HEK293 (cell line): ENCODE measurements at regions not wholly inside any gene's neighbourhood (a gene's known extent, or its start where the extent isn't known, plus 50 kb on each side); places are given as distances from the start of the nearest gene placed in this dataset.

ENCODE experiments used
- CTCF ChIA-PET: fragments of 350-600 bp; formaldehyde crosslinking; extraction: SDS; loops from one replicate; lab custom pipeline; 2021; ENCODE audit warnings: antibody characterized with exemption; lab: Yijun Ruan, JAX
- POLR2A ChIA-PET: fragments of 300-600 bp; formaldehyde crosslinking; extraction: SDS; loops from one replicate; lab custom pipeline; 2020; ENCODE audit warnings: antibody characterized with exemption, inconsistent platforms; lab: Yijun Ruan, JAX
- H3K27ac ChIP-seq: fragments of 200-500 bp; sonication (Bioruptor generic); 2 replicates; pipeline ENCODE4 v1.5.1; 2014; ENCODE audit warnings: low read depth, low read length, control low read depth, inconsistent platforms; ENCODE audit errors: extremely low read depth
- H3K36me3 ChIP-seq, 2 experiments: fragments of 200-500 bp in 1 of 2; sonication (Bioruptor generic) in 1 of 2; 1 replicate in 1 of 2; 2 replicates in 1 of 2; pipeline ENCODE4 v1.5.1; 2014 to 2017; ENCODE audit warnings: inconsistent platforms in 2 of 2, low read length in 2 of 2; ENCODE audit not compliant: control insufficient read depth in 2 of 2, insufficient read depth in 1 of 2
- H3K4me1 ChIP-seq: fragments of 200-500 bp; sonication (Bioruptor generic); 2 replicates; pipeline ENCODE4 v1.5.1; 2014; ENCODE audit warnings: mild to moderate bottlenecking, low read length, inconsistent platforms; ENCODE audit not compliant: control insufficient read depth, insufficient read depth
- H3K4me3 ChIP-seq: 2 replicates; pipeline ENCODE4 v1.5.1; 2011; ENCODE audit warnings: low read depth, mild to moderate bottlenecking, control low read depth, low read length, moderate library complexity
- H3K9me3 ChIP-seq: fragments of 200-500 bp; sonication (Bioruptor generic); 2 replicates; pipeline ENCODE4 v1.5.1; 2014; ENCODE audit warnings: low read depth, low read length, inconsistent platforms; ENCODE audit not compliant: control insufficient read depth, insufficient read depth
- OVOL3 ChIP-seq: fragments of 450-650 bp; formaldehyde crosslinking; IDR thresholded peaks from 2 replicates; pipeline ENCODE4 v1.5.1; 2016; ENCODE audit warnings: missing biosample characterization, missing genetic modification characterization
- PRDM1 ChIP-seq: fragments of 450-650 bp; formaldehyde crosslinking; IDR thresholded peaks from 2 replicates; pipeline ENCODE4; 2016; ENCODE audit warnings: missing biosample characterization, missing genetic modification characterization
- SETDB1 ChIP-seq: IDR thresholded peaks from one replicate; pipeline ENCODE4 v1.6.1; 2017; ENCODE audit warnings: mild to moderate bottlenecking, low read length, moderate library complexity, mixed read lengths; ENCODE audit not compliant: insufficient read length
- TCF7L2 ChIP-seq: IDR thresholded peaks from 2 replicates; pipeline ENCODE4 v1.6.1; 2011; ENCODE audit warnings: low read depth, mild to moderate bottlenecking, inconsistent platforms, low read length, moderate library complexity, borderline replicate concordance
- TRIM28 ChIP-seq: IDR thresholded peaks from 2 replicates; pipeline ENCODE4 v1.6.1; 2011; ENCODE audit warnings: low read length, control low read depth, borderline replicate concordance
- ZFP41 ChIP-seq: fragments of 450-650 bp; formaldehyde crosslinking; IDR thresholded peaks from 2 replicates; pipeline ENCODE4 v1.5.1; 2016; ENCODE audit warnings: missing biosample characterization, missing genetic modification characterization, borderline replicate concordance
- ZNF114 ChIP-seq: fragments of 450-650 bp; formaldehyde crosslinking; IDR thresholded peaks from 2 replicates; pipeline ENCODE4 v1.5.0; 2017; ENCODE audit warnings: missing biosample characterization, missing genetic modification characterization
- ZNF248 ChIP-seq: fragments of 450-650 bp; formaldehyde crosslinking; IDR thresholded peaks from 2 replicates; pipeline ENCODE4 v1.5.1; 2017; ENCODE audit warnings: missing biosample characterization, missing genetic modification characterization
- ZNF274 ChIP-seq, 2 experiments: fragments of 200-500 bp in 1 of 2; fragments of 450-650 bp in 1 of 2; sonication (Bioruptor generic) in 1 of 2; formaldehyde crosslinking in 1 of 2; IDR thresholded peaks; 2 replicates each; pipeline versions ENCODE4 v1.5.1 to v1.6.1; 2014 to 2016; ENCODE audit warnings: borderline replicate concordance in 1 of 2, inconsistent platforms in 1 of 2, low read length in 1 of 2, missing biosample characterization in 1 of 2, missing genetic modification characterization in 1 of 2
- ZNF362 ChIP-seq: fragments of 450-650 bp; formaldehyde crosslinking; IDR thresholded peaks from 2 replicates; pipeline ENCODE4 v1.5.1; 2016; ENCODE audit warnings: missing biosample characterization, missing genetic modification characterization
- ZNF394 ChIP-seq: fragments of 450-650 bp; formaldehyde crosslinking; IDR thresholded peaks from 2 replicates; pipeline ENCODE4 v1.5.1; 2016; ENCODE audit warnings: missing biosample characterization, missing genetic modification characterization, mild to moderate bottlenecking, moderate library complexity, borderline replicate concordance
- ZNF473 ChIP-seq: fragments of 450-650 bp; formaldehyde crosslinking; IDR thresholded peaks from 2 replicates; pipeline ENCODE4 v1.5.1; 2017; ENCODE audit warnings: missing biosample characterization, missing genetic modification characterization
- ZNF626 ChIP-seq: fragments of 450-650 bp; sonication (Bioruptor Pico); formaldehyde crosslinking; IDR thresholded peaks from 2 replicates; pipeline ENCODE4 v1.5.1; 2018; ENCODE audit warnings: missing biosample characterization, missing genetic modification characterization, inconsistent platforms
- ZNF654 ChIP-seq: fragments of 450-650 bp; formaldehyde crosslinking; IDR thresholded peaks from 2 replicates; pipeline ENCODE4 v1.5.1; 2016; ENCODE audit warnings: low read depth, missing biosample characterization, missing genetic modification characterization
- ZNF660 ChIP-seq: fragments of 450-650 bp; IDR thresholded peaks from 2 replicates; pipeline ENCODE4 v1.5.1; 2018; ENCODE audit warnings: missing biosample characterization, mild to moderate bottlenecking, missing genetic modification characterization
- TF ChIP-seq, protein P1 (sequence below): sonication (generic); formaldehyde crosslinking; IDR thresholded peaks from 2 replicates; pipeline ENCODE4 v1.8.1; 2022; ENCODE audit warnings: mild to moderate bottlenecking, moderate library complexity, missing genetic modification reagents
- TF ChIP-seq, protein P2 (sequence below): fragments of 450-650 bp; formaldehyde crosslinking; IDR thresholded peaks from 2 replicates; pipeline ENCODE4 v1.5.0; 2017; ENCODE audit warnings: missing biosample characterization, missing genetic modification characterization, borderline replicate concordance

DNA sequence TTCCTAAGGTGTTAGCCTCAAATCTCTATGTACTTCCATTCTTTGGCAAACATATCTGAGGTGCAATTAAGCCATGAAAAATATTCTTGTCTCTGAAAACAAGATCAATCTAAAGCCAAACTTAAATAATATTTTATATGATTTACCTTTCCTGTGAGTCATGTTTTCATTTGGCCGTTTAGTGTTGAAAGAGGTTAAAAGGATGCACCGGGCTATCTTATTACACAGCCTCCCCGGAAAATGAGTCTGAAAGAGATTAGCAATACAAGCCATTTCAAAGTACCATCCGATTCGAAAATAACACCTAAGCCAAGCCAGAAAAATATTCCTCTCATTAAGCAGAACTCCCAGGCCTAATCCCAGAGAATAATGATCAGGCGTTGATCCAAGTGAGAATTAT lies 161.5 kb upstream of the EPHA5 start:
- POLR2A ChIA-PET = no interaction called here
- Histone ChIP-seq H3K36me3 (no peaks in the 10 kb centered on the region), H3K9me3 (no peaks in the 10 kb centered on the region), H3K4me1 (no peaks in the 10 kb centered on the region), H3K27ac (no peak overlapping the region), H3K4me3 (no peak overlapping the region)
- CTCF ChIA-PET = no interaction called here
- TF ChIP-seq ZNF114 (tag by site-specific recombination) (no peak), OVOL3 (tag by site-specific recombination) (no peak), ZNF654 (no peak), TCF7L2 (no peak)

DNA sequence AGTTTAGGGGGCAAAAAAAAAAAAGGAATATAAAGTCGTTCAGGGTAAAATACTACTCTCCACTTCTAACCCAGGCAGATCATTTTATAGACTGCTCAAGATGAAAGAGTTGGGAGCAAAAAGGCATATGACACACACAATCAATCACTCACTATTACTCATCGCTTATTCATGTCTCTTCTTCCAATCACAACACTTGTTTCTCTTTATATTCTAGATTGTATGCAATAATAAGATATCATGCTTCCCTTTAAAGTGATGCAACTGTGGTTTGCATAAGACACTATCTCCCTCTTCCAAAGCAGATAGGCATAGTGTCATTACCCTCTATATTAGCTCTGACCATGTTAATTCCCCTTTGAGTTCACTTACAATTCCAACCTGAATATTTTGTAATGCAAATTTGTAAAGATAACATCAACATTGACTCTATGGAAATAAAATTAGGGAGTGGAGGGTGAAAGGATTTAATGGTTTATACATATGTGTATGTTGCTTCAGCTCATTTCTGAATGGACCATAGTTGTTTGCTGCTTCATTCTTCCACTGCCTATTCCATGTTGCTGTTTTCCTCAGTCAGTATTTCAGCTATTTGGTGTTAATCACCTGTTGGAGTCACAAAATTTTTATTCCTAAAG lies 154.9 kb upstream of the EPHA5 start:
- TF ChIP-seq ZNF660 (tag by site-specific recombination) (no peak), ZNF274 (IDR thresholded peaks at IDR 0.05; ENCODE audit: low read length) (no peak), ZNF274 (tag by site-specific recombination; IDR thresholded peaks at IDR 0.05; ENCODE audit: borderline replicate concordance) (no peak), ZNF473 (tag by site-specific recombination) (no peak)
- ChIA-PET POLR2A (no interaction called here), CTCF (no interaction called here)
- H3K27ac ChIP-seq = no peak overlapping the region
- no peaks in the 10 kb centered on the region for H3K9me3 ChIP-seq
- no peaks in the 10 kb centered on the region for H3K4me1 ChIP-seq
- H3K4me3 ChIP-seq = no peak overlapping the region
- H3K36me3 ChIP-seq = no peaks in the 10 kb centered on the region

DNA sequence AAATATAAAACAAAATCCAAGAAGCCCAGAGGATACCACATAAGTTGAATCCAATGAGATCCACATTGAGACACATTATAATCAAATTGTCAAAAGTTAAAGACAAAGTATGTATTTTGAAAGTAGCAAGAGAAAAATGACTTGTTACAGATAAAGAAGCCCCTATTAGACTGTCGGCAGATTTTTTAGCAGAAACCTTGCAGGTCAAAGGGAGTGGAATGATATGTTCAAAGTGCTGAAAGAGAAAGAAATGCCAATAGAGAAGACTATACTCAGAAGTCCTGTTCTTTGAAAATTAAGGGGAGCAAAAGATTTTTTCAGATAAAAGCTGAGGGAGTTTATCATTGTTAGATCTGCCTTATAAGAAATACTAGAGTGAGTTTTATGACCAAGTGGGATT lies 148.9 kb upstream of the EPHA5 start:
- TF ChIP-seq TRIM28 (peak; percentile 86), ZNF248 (tag by site-specific recombination) (no peak), SETDB1 (peak; percentile 78)
- TF ChIP-seq, all 188 proteins: peak for 2
- POLR2A ChIA-PET = no interaction called here

GRCh38 chr4:65805936-65806335 lies 135.6 kb upstream of the EPHA5 start:
- no peak overlapping the region for H3K27ac ChIP-seq
- POLR2A ChIA-PET = no interaction called here
- H3K36me3 ChIP-seq = no peaks in the 10 kb centered on the region
- CTCF ChIA-PET = no interaction called here
- H3K9me3 ChIP-seq = no peaks in the 10 kb centered on the region
- H3K4me3 ChIP-seq = no peak overlapping the region
- TF ChIP-seq, protein P1, sequence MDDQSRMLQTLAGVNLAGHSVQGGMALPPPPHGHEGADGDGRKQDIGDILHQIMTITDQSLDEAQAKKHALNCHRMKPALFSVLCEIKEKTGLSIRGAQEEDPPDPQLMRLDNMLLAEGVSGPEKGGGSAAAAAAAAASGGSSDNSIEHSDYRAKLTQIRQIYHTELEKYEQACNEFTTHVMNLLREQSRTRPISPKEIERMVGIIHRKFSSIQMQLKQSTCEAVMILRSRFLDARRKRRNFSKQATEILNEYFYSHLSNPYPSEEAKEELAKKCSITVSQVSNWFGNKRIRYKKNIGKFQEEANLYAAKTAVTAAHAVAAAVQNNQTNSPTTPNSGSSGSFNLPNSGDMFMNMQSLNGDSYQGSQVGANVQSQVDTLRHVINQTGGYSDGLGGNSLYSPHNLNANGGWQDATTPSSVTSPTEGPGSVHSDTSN (CRISPR knock-in tag) = no peak
- TF ChIP-seq ZNF394 (tag by site-specific recombination) (no peak), ZNF473 (tag by site-specific recombination) (no peak), PRDM1 (tag by site-specific recombination) (no peak), ZNF626 (tag by site-specific recombination) (no peak)
- H3K4me1 ChIP-seq = no peaks in the 10 kb centered on the region

More for the DNA sequence above, 148.9 kb upstream of the EPHA5 start:
- H3K27ac ChIP-seq = no peak overlapping the region
- no peak overlapping the region for H3K4me3 ChIP-seq
- H3K4me1 ChIP-seq = no peaks in the 10 kb centered on the region
- CTCF ChIA-PET = no interaction called here
- H3K9me3 ChIP-seq = no peaks in the 10 kb centered on the region
- no peaks in the 10 kb centered on the region for H3K36me3 ChIP-seq

GRCh38 chr4:65799513-65799912 lies 129.2 kb upstream of the EPHA5 start:
- CTCF ChIA-PET = no interaction called here
- no peaks in the 10 kb centered on the region for H3K9me3 ChIP-seq
- POLR2A ChIA-PET = no interaction called here
- TF ChIP-seq ZNF362 (tag by site-specific recombination) (no peak), ZFP41 (tag by site-specific recombination) (no peak)
- TF ChIP-seq, protein P2, sequence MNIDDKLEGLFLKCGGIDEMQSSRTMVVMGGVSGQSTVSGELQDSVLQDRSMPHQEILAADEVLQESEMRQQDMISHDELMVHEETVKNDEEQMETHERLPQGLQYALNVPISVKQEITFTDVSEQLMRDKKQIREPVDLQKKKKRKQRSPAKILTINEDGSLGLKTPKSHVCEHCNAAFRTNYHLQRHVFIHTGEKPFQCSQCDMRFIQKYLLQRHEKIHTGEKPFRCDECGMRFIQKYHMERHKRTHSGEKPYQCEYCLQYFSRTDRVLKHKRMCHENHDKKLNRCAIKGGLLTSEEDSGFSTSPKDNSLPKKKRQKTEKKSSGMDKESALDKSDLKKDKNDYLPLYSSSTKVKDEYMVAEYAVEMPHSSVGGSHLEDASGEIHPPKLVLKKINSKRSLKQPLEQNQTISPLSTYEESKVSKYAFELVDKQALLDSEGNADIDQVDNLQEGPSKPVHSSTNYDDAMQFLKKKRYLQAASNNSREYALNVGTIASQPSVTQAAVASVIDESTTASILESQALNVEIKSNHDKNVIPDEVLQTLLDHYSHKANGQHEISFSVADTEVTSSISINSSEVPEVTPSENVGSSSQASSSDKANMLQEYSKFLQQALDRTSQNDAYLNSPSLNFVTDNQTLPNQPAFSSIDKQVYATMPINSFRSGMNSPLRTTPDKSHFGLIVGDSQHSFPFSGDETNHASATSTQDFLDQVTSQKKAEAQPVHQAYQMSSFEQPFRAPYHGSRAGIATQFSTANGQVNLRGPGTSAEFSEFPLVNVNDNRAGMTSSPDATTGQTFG (tag by site-specific recombination) = no peak

More at GRCh38 chr4:65799513-65799912, 129.2 kb upstream of the EPHA5 start:
- H3K36me3 ChIP-seq = no peaks in the 10 kb centered on the region
- no peak overlapping the region for H3K27ac ChIP-seq
- H3K4me1 ChIP-seq = no peaks in the 10 kb centered on the region
- no peak overlapping the region for H3K4me3 ChIP-seq
